DND-41 (cell line): ENCODE measurements at regions not wholly inside any gene's neighbourhood (a gene's known extent, or its start where the extent isn't known, plus 50 kb on each side); places are given as distances from the start of the nearest gene placed in this dataset.

Experiments used
- ATAC-seq: fragments of 200-7000 bp; cut with Tn5 transposase; 3 replicates; pipeline ENCODE4 v1.9.1; 2021; ENCODE audit warnings: low read depth; ENCODE audit not compliant: insufficient read depth
- DNase-seq: peaks from one replicate; pipeline ENCODE4 v3.0.0-alpha.2; 2020
- H2AFZ ChIP-seq: 2 replicates; pipeline ENCODE4 v1.6.0; 2012; ENCODE audit warnings: low read depth, low read length
- H3K27ac ChIP-seq: 2 replicates; pipeline ENCODE4 v1.5.1; 2012; ENCODE audit warnings: low read length, inconsistent platforms
- H3K27me3 ChIP-seq: fragments of 200-600 bp; sonication (generic); 2 replicates; pipeline ENCODE4 v1.6.0; 2012; ENCODE audit warnings: low read length, mild to moderate bottlenecking, inconsistent platforms; ENCODE audit not compliant: insufficient read depth, poor library complexity
- H3K36me3 ChIP-seq: 2 replicates; pipeline ENCODE4 v1.5.1; 2012; ENCODE audit warnings: low read length, inconsistent platforms; ENCODE audit not compliant: insufficient read depth
- H3K4me1 ChIP-seq: 2 replicates; pipeline ENCODE4 v1.5.1; 2012; ENCODE audit warnings: mild to moderate bottlenecking, low read length; ENCODE audit not compliant: insufficient read depth
- H3K4me2 ChIP-seq: 2 replicates; pipeline ENCODE4 v1.6.0; 2012; ENCODE audit warnings: mild to moderate bottlenecking, moderate library complexity, low read length, inconsistent platforms; ENCODE audit not compliant: insufficient read depth
- H3K4me3 ChIP-seq, 2 experiments: fragments of 200-600 bp in 1 of 2; shearing (Covaris generic) in 1 of 2; 2 replicates each; pipeline ENCODE4 v1.5.1; 2012 to 2016; ENCODE audit warnings: inconsistent platforms in 2 of 2, low read length in 2 of 2, mild to moderate bottlenecking in 2 of 2, low read depth in 1 of 2, moderate library complexity in 1 of 2
- H3K79me2 ChIP-seq: 2 replicates; pipeline ENCODE4 v1.6.0; 2012; ENCODE audit warnings: low read length, inconsistent platforms; ENCODE audit not compliant: insufficient read depth
- H3K9ac ChIP-seq: 2 replicates; pipeline ENCODE4 v1.6.0; 2012; ENCODE audit warnings: low read depth, mild to moderate bottlenecking, inconsistent platforms, low read length, moderate library complexity
- H3K9me3 ChIP-seq: 2 replicates; pipeline ENCODE4 v1.5.1; 2012; ENCODE audit warnings: low read length, moderate library complexity, mild to moderate bottlenecking, inconsistent platforms; ENCODE audit not compliant: insufficient read depth, severe bottlenecking
- H4K20me1 ChIP-seq: 2 replicates; pipeline ENCODE4 v1.6.0; 2012; ENCODE audit warnings: low read length; ENCODE audit not compliant: insufficient read depth
- CTCF ChIP-seq: IDR thresholded peaks from 2 replicates; pipeline ENCODE4 v1.5.1; 2012; ENCODE audit warnings: borderline replicate concordance, low read length, moderate library complexity, mild to moderate bottlenecking; ENCODE audit not compliant: poor library complexity, severe bottlenecking; ENCODE audit errors: extremely low read depth
- EZH2 ChIP-seq: IDR thresholded peaks from 3 replicates; pipeline ENCODE4 v1.6.1; 2012; ENCODE audit warnings: borderline replicate concordance, low read depth, mild to moderate bottlenecking, moderate library complexity, low read length, inconsistent platforms; ENCODE audit not compliant: severe bottlenecking

DNA sequence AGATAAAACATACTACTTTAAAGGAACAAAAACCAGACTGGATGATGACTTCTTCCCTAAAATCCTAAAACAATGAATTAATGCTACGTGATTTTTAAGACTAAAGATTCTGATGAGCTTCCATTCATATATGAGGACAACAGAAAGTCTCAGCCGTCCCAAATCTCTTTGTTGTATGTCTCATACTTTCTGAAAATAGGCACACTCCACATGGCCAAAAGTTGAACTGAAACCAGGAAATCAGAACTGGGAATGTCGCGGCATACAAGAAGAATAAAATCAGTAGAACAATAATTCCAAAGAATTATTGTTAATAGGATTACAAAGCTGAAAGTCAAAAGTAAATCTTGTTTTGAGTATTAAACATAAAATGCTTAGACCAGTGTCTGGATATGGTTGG lies 195.4 kb upstream of the GHITM start:
- DNase-seq (no peak), ATAC-seq (no peak)
- Histone ChIP-seq H3K4me2 (no peak overlapping the region), H3K27me3 (peaks cover 4% of the 10 kb centered on the region), H3K27ac (no peak overlapping the region), H3K36me3 (no peaks in the 10 kb centered on the region), H4K20me1 (no peaks in the 10 kb centered on the region), H3K4me3 (no peak overlapping the region), H3K4me1 (no peaks in the 10 kb centered on the region), H3K9me3 (no peaks in the 10 kb centered on the region), H3K79me2 (no peaks in the 10 kb centered on the region), H2AFZ (no peak overlapping the region), H3K9ac (no peak overlapping the region)
- TF ChIP-seq CTCF, result no peak
- TF ChIP-seq EZH2, result no peak

- Histone ChIP-seq H3K4me1 (no peaks in the 10 kb centered on the region), H3K27ac (no peak overlapping the region), H3K9ac (no peak overlapping the region), H4K20me1 (no peaks in the 10 kb centered on the region), H3K79me2 (no peaks in the 10 kb centered on the region), H3K9me3 (no peaks in the 10 kb centered on the region), H3K36me3 (no peaks in the 10 kb centered on the region), H3K4me3 (no peak overlapping the region), H3K27me3 (peaks cover 6% of the 10 kb centered on the region), H3K4me2 (no peak overlapping the region), H2AFZ (no peak overlapping the region)
- no peak for DNase-seq
- no peak for ATAC-seq
- no peak for TF ChIP-seq EZH2
- TF ChIP-seq CTCF, result no peak
Observed at GRCh38 chr10:83945982-83946718, 193.2 kb upstream of the GHITM start.

GRCh38 chr10:83952314-83952713 lies 187.0 kb upstream of the GHITM start:
- TF ChIP-seq CTCF, result no peak
- TF ChIP-seq EZH2, result no peak
- H2AFZ ChIP-seq, result no peak overlapping the region
- H3K27me3 ChIP-seq, result peaks cover 2% of the 10 kb centered on the region
- ATAC-seq (no peak), DNase-seq (no peak)
- H3K36me3 ChIP-seq, result no peaks in the 10 kb centered on the region
- no peak overlapping the region for H3K27ac ChIP-seq
- H3K9me3 ChIP-seq, result no peaks in the 10 kb centered on the region
- H3K4me2 ChIP-seq, result no peak overlapping the region
- no peaks in the 10 kb centered on the region for H3K4me1 ChIP-seq
- no peak overlapping the region for H3K9ac ChIP-seq
- no peaks in the 10 kb centered on the region; the same call in 1 of the 2 replicates for H4K20me1 ChIP-seq
- no peak overlapping the region for H3K4me3 ChIP-seq
- H3K79me2 ChIP-seq, result no peaks in the 10 kb centered on the region

DNA sequence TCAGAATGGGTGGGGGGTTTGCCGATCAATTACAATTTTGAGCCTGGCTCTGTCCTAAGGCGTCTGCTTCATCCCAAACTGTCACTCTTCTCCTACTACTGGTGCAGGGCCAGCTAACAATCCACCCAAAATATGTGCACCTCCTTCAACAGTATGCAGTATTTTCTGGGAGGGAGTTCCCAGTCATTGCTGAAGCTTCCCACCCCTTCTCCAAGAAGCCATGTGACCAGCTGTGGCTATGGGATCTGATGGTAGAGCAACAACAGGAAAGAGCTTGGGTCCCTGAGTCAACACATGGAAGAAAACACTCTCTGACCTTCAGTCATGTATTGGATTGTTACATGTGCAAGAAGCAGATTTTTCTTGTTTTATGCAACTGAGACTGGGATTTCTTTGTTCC lies 185.7 kb upstream of the GHITM start:
- Histone ChIP-seq H3K36me3 (no peaks in the 10 kb centered on the region), H4K20me1 (no peaks in the 10 kb centered on the region; the same call in 1 of the 2 replicates), H3K9me3 (no peaks in the 10 kb centered on the region), H3K4me1 (no peaks in the 10 kb centered on the region), H3K27ac (no peak overlapping the region), H3K4me2 (no peak overlapping the region), H2AFZ (no peak overlapping the region), H3K27me3 (peaks cover 2% of the 10 kb centered on the region), H3K79me2 (no peaks in the 10 kb centered on the region), H3K9ac (no peak overlapping the region), H3K4me3 (no peak overlapping the region)
- ATAC-seq (no peak), DNase-seq (no peak)
- no peak for TF ChIP-seq EZH2
- TF ChIP-seq CTCF, result no peak
